WTC11 (cell line): ENCODE measurements at regions not wholly inside any gene's neighbourhood (a gene's known extent, or its start where the extent isn't known, plus 50 kb on each side); places are given as distances from the start of the nearest gene placed in this dataset.
A peak's percentile ranks its signal among the peaks of the same experiment; 100 is the strongest.
"Not testable (repeated sequence)": the region's sequence is repeated elsewhere in the genome, so short reads cannot be mapped to it uniquely, and the experiment has no call there.

Experiments
- ATAC-seq: fragments of 200-7000 bp; cut with Tn5 transposase; 2 replicates; pipeline ENCODE4 v1.10.0; 2021; ENCODE audit warnings: mild to moderate bottlenecking, moderate library complexity
- CTCF ChIA-PET: fragments of 300-600 bp; sonication (Branson Sonifier 250); formaldehyde crosslinking; loops from one replicate; lab custom pipeline; 2021; ENCODE audit warnings: antibody characterized with exemption; lab: Charles Lee
- POLR2A ChIA-PET: fragments of 350-600 bp; sonication (Branson Sonifier 250); formaldehyde crosslinking; loops from one replicate; lab custom pipeline; 2021; ENCODE audit warnings: antibody characterized with exemption; lab: Charles Lee
- DNase-seq: peaks from one replicate; pipeline ENCODE4 v3.0.0; 2021; ENCODE audit warnings: low spot score
- H3K27ac Mint-ChIP-seq: 2 replicates; pipeline ENCODE4 v1.8.0; 2021; ENCODE audit warnings: mixed read lengths
- H3K27me3 Mint-ChIP-seq: 2 replicates; pipeline ENCODE4 v1.8.0; 2021; ENCODE audit warnings: low read depth, mild to moderate bottlenecking, moderate library complexity, mixed read lengths
- H3K36me3 Mint-ChIP-seq: 2 replicates; pipeline ENCODE4 v1.8.0; 2021; ENCODE audit warnings: mixed read lengths
- H3K4me1 Mint-ChIP-seq: 2 replicates; pipeline ENCODE4 v1.8.0; 2022; ENCODE audit warnings: mixed read lengths
- H3K4me3 Mint-ChIP-seq: 2 replicates; pipeline ENCODE4 v1.8.0; 2021; ENCODE audit warnings: mild to moderate bottlenecking, moderate library complexity, mixed read lengths
- H3K9me3 Mint-ChIP-seq: 2 replicates; pipeline ENCODE4 v1.8.0; 2021; ENCODE audit warnings: mixed read lengths
- ELF4 ChIP-seq: sonication (generic); formaldehyde crosslinking; IDR thresholded peaks from 2 replicates; pipeline ENCODE4 v1.8.1; 2022; ENCODE audit warnings: low read depth, mild to moderate bottlenecking, moderate library complexity, missing genetic modification reagents
- ESRRA ChIP-seq: sonication (generic); formaldehyde crosslinking; IDR thresholded peaks from 2 replicates; pipeline ENCODE4 v1.8.1; 2022; ENCODE audit warnings: mild to moderate bottlenecking, missing genetic modification reagents, borderline replicate concordance
- FOXP1 ChIP-seq: sonication (generic); formaldehyde crosslinking; IDR thresholded peaks from 2 replicates; pipeline ENCODE4 v1.8.0; 2022; ENCODE audit warnings: missing genetic modification reagents, mild to moderate bottlenecking, moderate library complexity, borderline replicate concordance
- FOXP4 ChIP-seq: sonication (generic); formaldehyde crosslinking; IDR thresholded peaks from 2 replicates; pipeline ENCODE4 v1.8.0; 2022; ENCODE audit warnings: mild to moderate bottlenecking, missing genetic modification reagents
- KAT7 ChIP-seq: sonication (generic); formaldehyde crosslinking; IDR thresholded peaks from 2 replicates; pipeline ENCODE4 v1.8.1; 2023; ENCODE audit warnings: missing genetic modification reagents, mild to moderate bottlenecking, borderline replicate concordance
- MLX ChIP-seq: sonication (generic); formaldehyde crosslinking; IDR thresholded peaks from 2 replicates; pipeline ENCODE4 v1.8.1; 2023; ENCODE audit warnings: mild to moderate bottlenecking, missing genetic modification reagents, moderate library complexity
- NR3C1 ChIP-seq: sonication (generic); formaldehyde crosslinking; conservative IDR thresholded peaks from 2 replicates; pipeline ENCODE4 v1.8.1; 2023; ENCODE audit warnings: low read depth, mild to moderate bottlenecking, missing genetic modification reagents
- SOX15 ChIP-seq: fragments of 250-450 bp; sonication (Bioruptor Pico); IDR thresholded peaks from 2 replicates; pipeline ENCODE4 v1.9.0; 2021; ENCODE audit warnings: mild to moderate bottlenecking
- SP1 ChIP-seq: sonication (generic); formaldehyde crosslinking; conservative IDR thresholded peaks from 2 replicates; pipeline ENCODE4 v1.8.1; 2022; ENCODE audit warnings: missing genetic modification reagents
- STAT6 ChIP-seq: sonication (generic); formaldehyde crosslinking; conservative IDR thresholded peaks from 2 replicates; pipeline ENCODE4 v1.8.1; 2023; ENCODE audit warnings: mild to moderate bottlenecking, low read depth, missing genetic modification reagents, moderate library complexity
- ZBTB21 ChIP-seq: sonication (generic); formaldehyde crosslinking; IDR thresholded peaks from 2 replicates; pipeline ENCODE4 v1.8.1; 2023; ENCODE audit warnings: mild to moderate bottlenecking, missing genetic modification reagents, borderline replicate concordance
- ZBTB43 ChIP-seq: sonication (generic); formaldehyde crosslinking; IDR thresholded peaks from 2 replicates; pipeline ENCODE4 v1.8.1; 2023; ENCODE audit warnings: mild to moderate bottlenecking, missing genetic modification reagents
- ZNF121 ChIP-seq: sonication (generic); formaldehyde crosslinking; IDR thresholded peaks from 2 replicates; pipeline ENCODE4 v1.8.0; 2023; ENCODE audit warnings: missing genetic modification reagents
- ZNF138 ChIP-seq: sonication (generic); formaldehyde crosslinking; conservative IDR thresholded peaks from 2 replicates; pipeline ENCODE4 v1.8.1; 2022; ENCODE audit warnings: mild to moderate bottlenecking, moderate library complexity, missing genetic modification reagents
- ZNF532 ChIP-seq: fragments of 250-450 bp; sonication (Bioruptor Pico); IDR thresholded peaks from 2 replicates; pipeline ENCODE4 v1.9.0; 2021; ENCODE audit warnings: mild to moderate bottlenecking, borderline replicate concordance

GRCh38 chr5:128735656-128736055 is 197.6 kb upstream of the FBN2 start:
- ATAC-seq, DNase-seq, H3K4me1 Mint-ChIP-seq, H3K9me3 Mint-ChIP-seq, H3K4me3 Mint-ChIP-seq, H3K27me3 Mint-ChIP-seq, POLR2A ChIA-PET, H3K27ac Mint-ChIP-seq, CTCF ChIA-PET, H3K36me3 Mint-ChIP-seq: not testable (repeated sequence)

GRCh38 chr5:128736553-128736952 is 198.5 kb upstream of the FBN2 start:
- peak; percentile 86 for ATAC-seq
- Mint-ChIP-seq H3K4me1 (no peaks in the 10 kb centered on the region), H3K27me3 (no peaks in the 10 kb centered on the region), H3K36me3 (no peaks in the 10 kb centered on the region), H3K9me3 (no peaks in the 10 kb centered on the region), H3K27ac (no peak overlapping the region), H3K4me3 (no peak overlapping the region)
- ChIA-PET POLR2A (no interaction called here), CTCF (no interaction called here)
- DNase-seq: no peak
- no peak for TF ChIP-seq SOX15
- TF ChIP-seq MLX: no peak
- no peak for TF ChIP-seq ZBTB43 (CRISPR knock-in tag)
- TF ChIP-seq SP1: no peak
- no peak for TF ChIP-seq FOXP4 (CRISPR knock-in tag)
- no peak for TF ChIP-seq ZNF532 (CRISPR knock-in tag)

- H3K4me3 Mint-ChIP-seq: no peak overlapping the region
- TF ChIP-seq KAT7 (CRISPR knock-in tag): no peak
- TF ChIP-seq, all 79 proteins: peak for 0
- CTCF ChIA-PET: no interaction called here
- Mint-ChIP-seq H3K36me3 (no peaks in the 10 kb centered on the region), H3K4me1 (peaks cover 9% of the 10 kb centered on the region), H3K27ac (no peak overlapping the region; the same call in 1 of the 2 replicates), H3K27me3 (no peaks in the 10 kb centered on the region), H3K9me3 (no peaks in the 10 kb centered on the region)
- DNase-seq: no peak
- POLR2A ChIA-PET: no interaction called here
- no peak for ATAC-seq
Observed at GRCh38 chr5:128749136-128749898, 211.3 kb upstream of the FBN2 start.

- H3K36me3 Mint-ChIP-seq: no peaks in the 10 kb centered on the region
- no peak for DNase-seq
- H3K4me1 Mint-ChIP-seq: peaks cover 9% of the 10 kb centered on the region
- ChIA-PET CTCF (no interaction called here), POLR2A (no interaction called here)
- ATAC-seq: no peak; the same call in 1 of the 2 replicates
- H3K9me3 Mint-ChIP-seq: no peaks in the 10 kb centered on the region
- no peak overlapping the region for H3K27ac Mint-ChIP-seq
- H3K27me3 Mint-ChIP-seq: no peaks in the 10 kb centered on the region
- no peak overlapping the region for H3K4me3 Mint-ChIP-seq
- no peak for TF ChIP-seq ELF4
- TF ChIP-seq ZBTB21 (CRISPR knock-in tag): no peak
- no peak for TF ChIP-seq NR3C1 (CRISPR knock-in tag)
- TF ChIP-seq ESRRA (CRISPR knock-in tag): no peak
- TF ChIP-seq FOXP4 (CRISPR knock-in tag): no peak
- no peak for TF ChIP-seq ZNF138 (CRISPR knock-in tag)
- TF ChIP-seq ZNF121 (CRISPR knock-in tag): no peak
- no peak for TF ChIP-seq STAT6
- TF ChIP-seq FOXP1 (CRISPR knock-in tag): no peak
Observed at GRCh38 chr5:128750155-128750554, 212.1 kb upstream of the FBN2 start.
